Lung (tissue), 11 donors: ENCODE measurements at regions not wholly inside any gene's neighbourhood (a gene's known extent, or its start where the extent isn't known, plus 50 kb on each side); places are given as distances from the start of the nearest gene placed in this dataset.

Source experiments
- ATAC-seq: fragments of 200-7000 bp; cut with Tn5 transposase; one replicate; pipeline ENCODE4 v1.9.1; 2020; ENCODE audit warnings: moderate number of reproducible peaks; ENCODE audit not compliant: insufficient read depth, low FRiP score
- DNase-seq, 3 donors: peaks; one replicate each; pipeline ENCODE4 v3.0.0-alpha.2; 2013 to 2017
- H3K27ac ChIP-seq, 2 donors: one replicate each; pipeline ENCODE4 v1.5.1; 2013; ENCODE audit warnings: mild to moderate bottlenecking in 2 of 2, moderate library complexity in 2 of 2, control low read depth in 1 of 2, inconsistent platforms in 1 of 2, low read depth in 1 of 2, low read length in 1 of 2
- H3K27me3 ChIP-seq, 3 donors: one replicate each; pipeline ENCODE4 v1.5.1; 2013; ENCODE audit warnings: low read length in 2 of 3; ENCODE audit not compliant: control insufficient read depth in 3 of 3, insufficient read depth in 3 of 3
- H3K36me3 ChIP-seq, 4 donors: one replicate each; pipeline ENCODE4 v1.5.1; 2013; ENCODE audit warnings: low read length in 4 of 4, mild to moderate bottlenecking in 1 of 4, moderate library complexity in 1 of 4; ENCODE audit not compliant: control insufficient read depth in 4 of 4, insufficient read depth in 4 of 4
- H3K4me1 ChIP-seq, 5 donors: one replicate each; pipeline ENCODE4 v1.5.1; 2013; ENCODE audit warnings: low read length in 5 of 5, mild to moderate bottlenecking in 2 of 5, moderate library complexity in 1 of 5; ENCODE audit not compliant: control insufficient read depth in 5 of 5, insufficient read depth in 5 of 5
- H3K4me3 ChIP-seq: one replicate; pipeline ENCODE4 v1.5.1; 2013; ENCODE audit warnings: mild to moderate bottlenecking, control low read depth, moderate library complexity
- H3K9ac ChIP-seq, 2 donors: one replicate each; pipeline ENCODE4 v1.5.1; 2013; ENCODE audit warnings: low read length in 2 of 2, control low read depth in 1 of 2; ENCODE audit not compliant: insufficient read depth in 1 of 2
- H3K9me3 ChIP-seq, 4 donors: one replicate each; pipeline ENCODE4 v1.5.1; 2013; ENCODE audit warnings: low read length in 3 of 4, mild to moderate bottlenecking in 1 of 4, moderate library complexity in 1 of 4; ENCODE audit not compliant: control insufficient read depth in 4 of 4, insufficient read depth in 3 of 4
- CTCF ChIP-seq: IDR thresholded peaks from 2 replicates; pipeline ENCODE4 v1.5.1; 2012; ENCODE audit warnings: mild to moderate bottlenecking; ENCODE audit errors: control extremely low read depth, extremely low read depth
- WGBS, 2 donors: extraction: QIAGEN DNeasy Blood & Tissue Kit; methylation state at CpG; one replicate each; pipeline ENCODE4 v1.1.7; 2013; 5-methylcytosine and 5-hydroxymethylcytosine counted together
- donor health status: control.
- donor health status: control.
- donor health status: Bipolar disorder and iron deficiency.
- donor health status: healthy.
- donor health status: DM: yes; HTN: yes; CAD: no.

GRCh38 chr20:62568045-62568389 is 74.3 kb upstream of the SLCO4A1 start:
- H3K36me3 ChIP-seq: no peaks in the 10 kb centered on the region
- no peaks in the 10 kb centered on the region for H3K4me1 ChIP-seq
- H3K27me3 ChIP-seq: peaks cover 0 to 8% (median 8%) of the 10 kb centered on the region in 3 donors
- no peak for ATAC-seq
- DNase-seq: no peak
- no peak overlapping the region for H3K27ac ChIP-seq
- peaks cover 0 to 7% (median 0%) of the 10 kb centered on the region in 4 donors for H3K9me3 ChIP-seq
- no peak for TF ChIP-seq CTCF
- H3K4me3 ChIP-seq: no peak overlapping the region
- H3K9ac ChIP-seq: no peak overlapping the region
- WGBS, 2 donors: 84 to 89% methylated on average over 8 of the region's 8 CpGs

GRCh38 chr20:62569615-62570014 is 72.7 kb upstream of the SLCO4A1 start:
- Histone ChIP-seq H3K4me1 (no peaks in the 10 kb centered on the region), H3K27me3 (peaks cover 0 to 15% (median 8%) of the 10 kb centered on the region in 3 donors), H3K27ac (no peak overlapping the region), H3K9me3 (peaks cover 0 to 7% (median 0%) of the 10 kb centered on the region in 4 donors), H3K4me3 (no peak overlapping the region), H3K9ac (no peak overlapping the region), H3K36me3 (no peaks in the 10 kb centered on the region)
- TF ChIP-seq CTCF: no peak
- ATAC-seq (no peak), DNase-seq (no peak)
- WGBS, 2 donors: 74 to 76% methylated on average over 19 of the region's 19 CpGs

GRCh38 chr20:62570403-62570802 is 71.9 kb upstream of the SLCO4A1 start:
- no peak overlapping the region for H3K4me3 ChIP-seq
- no peaks in the 10 kb centered on the region for H3K4me1 ChIP-seq
- peaks cover 0 to 7% (median 0%) of the 10 kb centered on the region in 4 donors for H3K9me3 ChIP-seq
- ATAC-seq: no peak
- WGBS, 2 donors: 54 to 61% methylated on average over 5 of the region's 5 CpGs
- H3K27ac ChIP-seq: no peak overlapping the region
- H3K36me3 ChIP-seq: no peaks in the 10 kb centered on the region
- H3K9ac ChIP-seq: no peak overlapping the region
- TF ChIP-seq CTCF: no peak
- DNase-seq: no peak
- H3K27me3 ChIP-seq: peaks cover 0 to 15% (median 7%) of the 10 kb centered on the region in 3 donors

GRCh38 chr20:62570897-62571668 is 71.2 kb upstream of the SLCO4A1 start:
- H3K36me3 ChIP-seq: no peaks in the 10 kb centered on the region
- peaks cover 0 to 15% (median 3%) of the 10 kb centered on the region in 3 donors for H3K27me3 ChIP-seq
- no peak for TF ChIP-seq CTCF
- no peak overlapping the region for H3K4me3 ChIP-seq
- H3K9ac ChIP-seq: no peak overlapping the region
- ATAC-seq: no peak
- no peaks in the 10 kb centered on the region for H3K4me1 ChIP-seq
- H3K9me3 ChIP-seq: peaks cover 0 to 8% (median 0%) of the 10 kb centered on the region in 4 donors
- H3K27ac ChIP-seq: no peak overlapping the region
- DNase-seq: no peak
- WGBS, 2 donors: 83% methylated on average over 12 of the region's 12 CpGs
